ELF-1 (cell line): ENCODE measurements at regions not wholly inside any gene's neighbourhood (a gene's known extent, or its start where the extent isn't known, plus 50 kb on each side); places are given as distances from the start of the nearest gene placed in this dataset.
"Not testable (repeated sequence)": the region's sequence is repeated elsewhere in the genome, so short reads cannot be mapped to it uniquely, and the experiment has no call there.

ENCODE experiments used
- DNase-seq: peaks from one replicate; pipeline ENCODE4 v3.0.0-alpha.2; 2016; ENCODE audit warnings: low read depth, low spot score

GRCh38 chr2:182548031-182548950, 121.5 kb upstream of the PDE1A start:
- no peak for DNase-seq

GRCh38 chr2:182550234-182550633, 123.4 kb upstream of the PDE1A start:
- no peak for DNase-seq

GRCh38 chr2:182552232-182552631, 125.4 kb upstream of the PDE1A start:
- DNase-seq, result not testable (repeated sequence)

GRCh38 chr2:182552785-182553184, 125.9 kb upstream of the PDE1A start:
- DNase-seq, result not testable (repeated sequence)

GRCh38 chr2:182553483-182553882, 126.6 kb upstream of the PDE1A start:
- no peak for DNase-seq

GRCh38 chr2:182554950-182555349, 128.1 kb upstream of the PDE1A start:
- no peak for DNase-seq

- DNase-seq, result no peak
Observed at GRCh38 chr2:182558564-182558963, 131.7 kb upstream of the PDE1A start.

- DNase-seq, result no peak
Observed at GRCh38 chr2:182559623-182560022, 132.8 kb upstream of the PDE1A start.

- DNase-seq, result no peak
Observed at GRCh38 chr2:182565911-182566567, 139.2 kb upstream of the PDE1A start.

- no peak for DNase-seq
Observed at GRCh38 chr2:182573553-182573952, 142.5 kb upstream of the DNAJC10 start.

GRCh38 chr2:182577816-182578215, 138.2 kb upstream of the DNAJC10 start:
- DNase-seq, result no peak

GRCh38 chr2:182581196-182581935, 134.7 kb upstream of the DNAJC10 start:
- DNase-seq, result no peak

- no peak for DNase-seq
Observed at GRCh38 chr2:182584462-182584861, 131.6 kb upstream of the DNAJC10 start.

GRCh38 chr2:182585001-182585400, 131.1 kb upstream of the DNAJC10 start:
- no peak for DNase-seq

- no peak for DNase-seq
Observed at GRCh38 chr2:182585430-182585829, 130.6 kb upstream of the DNAJC10 start.

GRCh38 chr2:182586426-182586825, 129.6 kb upstream of the DNAJC10 start:
- DNase-seq, result no peak

- no peak for DNase-seq
Observed at GRCh38 chr2:182587831-182588230, 128.2 kb upstream of the DNAJC10 start.

GRCh38 chr2:182589121-182589520, 126.9 kb upstream of the DNAJC10 start:
- DNase-seq, result no peak

- no peak for DNase-seq
Observed at GRCh38 chr2:182591774-182592173, 124.3 kb upstream of the DNAJC10 start.

GRCh38 chr2:182592691-182593393, 123.2 kb upstream of the DNAJC10 start:
- no peak for DNase-seq

GRCh38 chr2:182593394-182593975, 122.6 kb upstream of the DNAJC10 start:
- DNase-seq, result no peak
